Cerebellar nuclear complex (tissue), 1 donor: ENCODE measurements at regions not wholly inside any gene's neighbourhood (a gene's known extent, or its start where the extent isn't known, plus 50 kb on each side); places are given as distances from the start of the nearest gene placed in this dataset.
A peak's percentile ranks its signal among the peaks of the same experiment; 100 is the strongest.
"Not testable (repeated sequence)": the region's sequence is repeated elsewhere in the genome, so short reads cannot be mapped to it uniquely, and the experiment has no call there.

Source experiments
- DNase-seq, 2 experiments: peaks; one replicate each; lab custom pipeline; 2025; lab: John Stamatoyannopoulos, UW

DNA sequence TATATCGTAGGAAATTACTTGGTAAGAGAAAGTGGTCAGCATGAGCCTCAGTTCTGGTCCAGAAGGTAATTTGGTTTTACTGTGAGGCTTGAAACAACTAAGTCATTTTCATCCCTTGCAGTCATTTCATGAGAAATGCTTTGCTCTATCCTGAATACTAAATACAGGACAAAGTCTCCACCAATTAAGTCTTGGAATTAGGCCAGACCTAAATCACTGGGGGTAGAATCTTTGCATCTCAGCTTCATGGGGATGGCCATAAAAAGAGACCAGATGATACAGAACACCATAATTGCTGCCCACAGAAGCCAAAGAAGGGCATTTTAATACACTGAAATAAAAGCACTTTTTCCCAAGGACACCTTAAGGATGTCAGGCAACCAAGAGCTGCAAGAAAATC, 277.9 kb upstream of the DCN start:
- DNase-seq = no peak

DNA sequence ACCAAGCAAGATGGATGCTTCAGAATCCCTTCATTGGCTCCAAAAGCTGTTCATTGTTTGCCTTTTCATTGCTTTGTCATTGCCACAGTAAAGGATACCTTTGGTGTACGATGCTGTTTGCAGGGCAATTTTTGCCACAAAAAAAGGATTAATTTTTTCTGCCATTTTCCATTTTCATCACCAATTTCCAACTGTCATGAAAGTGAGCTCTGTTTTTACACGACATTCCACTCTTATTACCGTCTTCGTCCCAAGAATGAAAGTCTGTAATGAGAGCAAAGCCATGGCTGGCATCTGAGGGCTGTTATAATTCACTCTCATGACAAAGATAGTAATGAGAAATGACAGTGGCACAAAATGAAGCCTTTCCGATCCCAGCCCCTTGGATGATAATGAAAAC, 272.7 kb upstream of the DCN start:
- no peak for DNase-seq

DNA sequence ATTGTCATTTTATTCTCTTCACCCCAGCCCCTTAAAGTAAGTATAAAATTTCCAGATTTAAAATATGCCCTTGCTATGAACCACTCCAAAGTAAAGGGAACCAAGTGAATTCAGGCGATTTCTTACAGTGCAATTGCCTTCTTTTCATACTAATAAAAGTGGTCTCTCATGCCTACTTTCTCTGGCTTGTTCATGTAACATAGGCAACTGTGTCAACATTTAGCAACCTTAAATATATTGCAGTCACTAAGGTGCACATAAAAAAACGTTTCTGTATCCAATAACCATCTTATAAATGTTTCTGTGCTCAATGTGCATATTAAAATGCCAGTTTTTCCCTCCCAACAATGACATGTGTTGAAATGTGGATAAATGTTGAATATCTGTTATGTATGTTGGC, 271.6 kb upstream of the DCN start:
- DNase-seq = no peak

DNA sequence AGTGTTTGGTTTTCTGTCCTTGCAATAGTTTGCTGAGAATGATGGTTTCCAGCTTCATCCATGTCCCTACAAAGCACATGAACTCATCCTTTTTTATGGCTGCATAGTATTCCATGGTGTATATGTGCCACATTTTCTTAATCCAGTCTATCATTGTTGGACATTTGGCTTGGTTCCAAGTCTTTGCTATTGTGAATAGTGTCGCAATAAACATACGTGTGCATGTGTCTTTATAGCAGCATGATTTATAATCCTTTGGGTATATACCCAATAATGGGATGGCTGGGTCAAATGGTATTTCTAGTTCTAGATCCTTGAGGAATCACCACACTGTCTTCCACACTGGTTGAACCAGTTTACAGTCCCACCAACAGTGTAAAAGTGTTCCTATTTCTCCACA, 269.8 kb upstream of the DCN start:
- not testable (repeated sequence) for DNase-seq

DNA sequence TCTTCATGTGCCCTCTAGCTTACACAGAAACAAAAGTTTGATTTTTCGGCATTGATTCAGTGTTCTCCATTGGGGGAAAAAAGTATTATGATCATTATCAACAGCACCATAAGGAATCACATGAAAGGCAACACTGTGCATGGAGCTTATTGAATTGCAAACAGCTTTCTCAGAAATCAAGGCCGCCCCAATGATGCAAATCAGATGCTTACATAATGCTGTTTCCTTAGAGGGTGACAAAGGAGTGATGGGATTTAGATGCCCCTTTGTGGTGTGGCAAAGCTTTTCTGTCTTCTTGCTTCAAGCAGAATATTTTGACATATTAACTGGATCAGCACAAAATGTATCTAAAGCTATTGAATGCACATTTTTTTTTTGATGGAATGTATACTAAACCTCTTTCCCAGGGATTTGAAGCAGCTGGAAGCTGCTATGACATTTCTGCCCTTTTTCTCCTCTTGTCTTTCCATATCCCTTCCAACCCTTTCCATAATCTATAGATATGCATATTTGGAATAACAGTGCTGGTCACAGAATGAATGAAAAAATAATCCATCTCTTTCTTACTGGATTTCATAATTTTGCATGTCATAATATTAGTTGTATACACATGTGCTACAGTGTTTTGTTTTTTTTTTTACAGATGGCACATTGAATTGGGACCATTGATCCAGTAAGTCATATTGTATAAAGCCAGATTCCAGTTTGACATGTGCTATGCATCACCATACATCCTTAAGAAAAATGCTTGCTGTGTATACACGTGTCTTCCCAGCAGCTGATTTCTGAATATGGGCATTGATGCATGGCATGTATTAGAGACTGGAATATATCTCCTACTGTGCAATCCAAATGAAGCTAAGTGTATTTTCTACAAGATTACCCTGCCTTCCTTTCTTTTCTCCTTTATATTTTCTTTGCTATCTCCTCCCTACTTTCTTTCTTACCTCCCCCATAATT, 259.7 kb upstream of the DCN start:
- DNase-seq = no peak

DNA sequence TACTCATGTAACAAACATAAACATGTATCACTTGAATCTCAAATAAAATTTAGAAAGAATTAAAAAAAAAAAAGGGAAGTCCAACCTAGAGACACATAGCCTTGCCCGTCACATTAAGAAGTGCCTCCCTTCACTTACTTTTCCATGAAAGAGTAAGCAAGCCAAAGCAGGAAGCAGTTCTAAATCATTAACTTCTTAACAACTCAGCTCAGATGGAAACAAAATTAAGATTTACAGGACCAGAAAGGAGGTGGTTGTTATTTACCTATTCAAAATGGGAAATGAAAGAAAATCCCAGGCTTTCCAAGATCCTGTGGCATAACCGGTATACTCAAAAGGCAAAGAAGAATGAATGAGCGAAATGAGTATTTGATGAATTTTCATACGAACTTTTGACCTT, 258.6 kb upstream of the DCN start:
- no peak for DNase-seq

DNA sequence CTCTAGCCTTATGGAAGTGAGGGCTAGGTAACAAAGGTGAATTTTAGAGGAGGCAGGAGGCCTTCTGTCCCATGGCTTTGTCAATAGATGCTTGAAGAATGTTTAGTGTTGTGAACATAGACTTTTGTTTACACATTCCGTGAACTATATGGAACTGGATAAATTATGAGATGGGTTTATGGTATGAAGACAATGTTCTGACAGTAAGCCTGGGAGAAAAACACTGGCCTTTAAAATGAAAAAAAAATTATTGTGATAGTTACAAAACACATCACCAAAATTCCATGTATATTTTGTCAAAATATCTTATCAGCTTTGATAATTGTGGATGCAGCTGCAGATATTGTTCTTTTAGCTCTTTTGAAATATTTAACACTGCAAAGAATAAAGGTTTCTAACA, 251.5 kb upstream of the DCN start:
- no peak for DNase-seq

DNA sequence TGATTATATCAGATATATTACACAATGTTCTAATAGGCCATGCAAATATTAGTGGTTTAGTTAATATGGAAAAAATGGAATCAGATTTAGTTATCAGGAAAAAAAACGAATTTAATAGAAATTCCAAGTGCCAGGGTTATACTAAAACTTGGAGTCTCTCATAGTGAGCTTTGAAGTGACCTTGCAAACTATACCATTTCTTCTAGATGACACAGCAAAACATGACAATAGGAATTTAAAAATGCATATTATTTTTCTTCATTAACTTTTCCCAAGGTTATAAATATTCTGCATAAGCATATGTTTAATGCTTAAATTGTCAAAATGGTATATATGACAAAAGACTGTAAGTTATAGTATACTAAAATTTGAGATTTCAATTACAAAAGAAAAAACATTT, 250.1 kb upstream of the DCN start:
- no peak for DNase-seq

DNA sequence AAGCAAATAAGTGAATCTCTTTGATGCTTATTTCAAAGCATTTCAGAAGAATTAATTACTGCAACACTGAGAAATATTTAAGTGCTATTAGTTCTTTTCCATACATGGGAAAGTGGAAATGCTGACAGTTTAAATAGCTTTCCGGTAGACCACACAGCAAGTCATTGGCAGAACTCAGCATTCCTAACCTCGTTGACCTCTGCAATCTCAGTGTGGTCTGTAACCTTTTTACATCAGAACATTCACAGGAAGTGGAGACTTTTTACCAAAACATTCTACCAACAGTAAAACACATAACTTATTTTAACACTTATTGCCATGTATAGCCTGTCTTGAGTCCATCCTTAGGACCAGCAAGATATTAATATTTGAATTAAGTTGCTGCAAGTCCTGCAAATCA, 249.5 kb upstream of the DCN start:
- no peak for DNase-seq

DNA sequence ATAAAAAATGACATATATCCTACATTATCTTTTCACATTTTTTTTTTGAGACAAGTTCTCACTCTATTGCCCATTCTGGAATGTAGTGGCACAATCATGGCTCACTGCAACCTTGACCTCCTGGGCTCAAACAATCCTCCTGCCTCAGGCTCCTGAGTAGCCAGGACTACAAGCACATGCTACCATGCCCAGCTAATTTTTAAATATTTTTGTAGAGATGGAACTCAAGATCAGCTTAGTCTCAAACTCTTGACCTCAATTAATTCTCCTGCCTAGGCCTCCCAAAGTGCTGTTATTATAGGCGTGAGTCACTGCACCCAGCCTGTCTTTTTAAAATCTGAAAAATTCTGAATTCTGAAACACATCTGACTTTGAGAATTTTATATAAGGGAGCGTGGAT, 241.9 kb upstream of the DCN start:
- DNase-seq = no peak

DNA sequence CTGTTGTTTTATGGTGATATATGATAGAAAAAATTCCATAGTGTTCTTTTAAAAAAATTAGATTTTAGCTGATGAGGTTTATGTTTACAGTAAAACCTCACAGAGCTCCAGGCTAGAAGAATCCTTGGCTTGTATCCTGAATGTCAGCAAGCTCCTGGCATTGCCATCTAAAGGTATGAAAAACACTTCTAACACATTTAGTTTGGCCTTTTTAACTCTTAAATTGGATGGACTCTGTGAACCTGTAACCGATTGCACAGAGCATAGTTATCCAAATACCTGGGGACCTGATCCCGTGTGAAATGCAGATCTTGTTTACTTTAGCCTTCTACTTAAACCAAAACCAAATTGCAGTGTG, 241.1 kb upstream of the DCN start:
- peak; percentile 45 to 67 for DNase-seq

DNA sequence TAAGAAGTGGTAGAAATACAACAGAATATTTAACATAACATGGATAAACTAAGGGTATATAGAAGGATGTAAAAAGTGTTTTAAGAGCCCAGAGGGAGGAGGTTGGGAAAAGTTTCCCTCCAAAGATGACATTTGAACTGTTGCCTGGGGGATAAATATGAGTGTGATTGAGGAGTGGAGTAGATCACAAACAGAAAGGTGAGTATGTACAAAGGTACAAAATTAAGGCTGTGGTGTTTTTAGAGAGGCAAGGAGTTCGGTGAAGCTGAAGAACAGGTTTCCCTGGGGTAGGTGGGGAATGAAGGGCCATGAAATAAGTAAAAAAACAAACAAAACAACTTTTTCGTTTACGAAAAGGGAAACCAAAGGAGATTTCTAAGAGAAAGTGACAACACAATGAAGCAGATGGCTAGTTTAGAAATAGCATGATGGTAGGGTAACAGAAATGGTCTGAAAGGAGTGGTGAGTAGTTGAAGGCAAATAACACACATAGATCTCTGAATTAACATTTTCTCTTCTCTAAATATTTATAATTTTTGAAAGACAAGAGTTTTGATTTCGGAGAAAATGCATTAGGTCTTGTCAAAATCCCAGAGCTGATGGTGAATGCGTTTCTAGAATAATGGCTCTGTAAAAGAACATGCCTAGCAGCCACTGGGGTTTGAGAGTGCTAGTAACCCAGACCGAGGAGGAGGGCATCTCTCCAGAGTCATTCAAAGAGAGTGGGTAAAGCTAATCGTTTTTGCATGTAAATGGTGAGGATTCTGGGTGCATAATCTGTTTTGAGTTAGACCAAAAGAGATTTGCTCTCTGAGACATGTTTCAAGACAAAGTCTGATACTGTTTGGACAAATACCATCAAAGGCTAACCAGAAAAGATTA, 240.4 kb upstream of the DCN start:
- DNase-seq = peak; percentile 45 to 66

DNA sequence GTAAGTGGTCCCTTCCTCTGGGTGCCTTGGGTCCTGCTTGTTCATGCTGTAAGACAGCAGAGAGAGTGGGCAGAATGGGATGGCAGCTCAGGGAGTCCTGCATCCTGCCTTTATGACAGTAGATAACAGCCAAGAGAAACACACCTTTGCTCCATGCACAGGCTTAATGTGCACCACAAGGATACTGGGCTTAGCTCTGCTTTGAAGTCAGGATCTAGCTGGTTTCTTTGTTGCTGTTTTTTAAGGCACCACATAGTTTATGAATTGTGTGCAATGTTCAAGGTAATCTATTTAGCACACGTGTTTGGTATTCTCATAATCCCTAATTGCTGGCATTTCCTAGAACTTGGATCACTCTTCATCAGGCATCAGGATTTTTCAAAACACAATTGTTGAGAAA, 239.5 kb upstream of the DCN start:
- DNase-seq = no peak

DNA sequence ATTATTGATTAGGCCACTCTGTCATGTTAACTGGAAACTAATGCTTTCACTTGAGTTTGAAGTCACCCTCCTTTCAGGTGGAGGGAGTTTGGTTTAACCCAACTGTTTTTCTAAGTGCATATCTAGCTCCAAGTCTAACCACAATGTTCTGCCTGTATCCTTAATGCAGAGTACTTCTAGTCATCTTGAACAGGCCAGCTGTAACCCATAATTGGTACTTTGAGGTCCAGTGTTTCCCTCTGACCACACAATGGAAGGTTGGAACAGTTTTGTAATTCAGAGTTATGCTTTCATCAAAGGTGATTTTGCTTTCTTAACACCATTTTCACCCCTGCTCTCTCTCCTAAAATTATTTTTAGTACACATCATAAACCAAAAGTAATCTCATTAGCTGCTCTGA, 237.2 kb upstream of the DCN start:
- DNase-seq = no peak

DNA sequence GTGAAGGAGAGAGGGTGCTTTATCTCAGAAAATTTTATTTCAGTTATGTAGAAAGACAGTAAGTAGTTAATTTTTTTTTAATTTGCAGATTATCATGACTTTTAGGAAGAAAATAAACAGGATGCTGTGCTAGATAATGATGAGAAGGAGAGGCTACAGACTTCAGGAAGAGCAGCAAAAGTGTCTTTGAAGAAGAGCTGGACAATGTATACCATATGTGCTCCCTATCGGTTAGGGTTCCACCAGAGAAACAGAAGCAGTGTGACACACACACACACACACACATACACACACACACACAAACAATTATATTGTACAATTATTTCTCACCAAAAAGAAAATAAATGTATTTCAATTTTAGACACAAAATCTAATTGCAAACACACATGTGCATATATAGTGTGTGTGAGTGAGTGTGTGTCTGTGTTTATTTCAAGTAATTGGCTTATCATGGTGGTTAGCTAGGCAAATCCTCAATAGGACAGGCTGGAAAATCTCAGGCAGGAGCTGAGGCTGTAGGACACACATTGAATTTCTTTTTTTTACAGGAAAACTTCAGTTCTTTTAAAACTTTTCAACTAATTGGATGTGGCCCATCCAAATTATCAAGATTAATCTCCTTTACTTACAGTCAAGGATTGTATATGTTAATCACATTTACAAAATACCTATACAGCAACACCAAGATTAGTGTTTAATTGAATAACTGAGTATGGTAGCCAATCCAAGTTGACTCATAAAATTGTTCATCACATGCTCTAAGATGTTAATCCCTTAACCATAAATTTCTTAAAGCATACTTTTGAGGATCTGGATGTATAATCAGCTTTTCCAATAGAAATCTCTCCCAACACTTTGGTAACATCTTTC, 235.8 kb upstream of the DCN start:
- no peak for DNase-seq

DNA sequence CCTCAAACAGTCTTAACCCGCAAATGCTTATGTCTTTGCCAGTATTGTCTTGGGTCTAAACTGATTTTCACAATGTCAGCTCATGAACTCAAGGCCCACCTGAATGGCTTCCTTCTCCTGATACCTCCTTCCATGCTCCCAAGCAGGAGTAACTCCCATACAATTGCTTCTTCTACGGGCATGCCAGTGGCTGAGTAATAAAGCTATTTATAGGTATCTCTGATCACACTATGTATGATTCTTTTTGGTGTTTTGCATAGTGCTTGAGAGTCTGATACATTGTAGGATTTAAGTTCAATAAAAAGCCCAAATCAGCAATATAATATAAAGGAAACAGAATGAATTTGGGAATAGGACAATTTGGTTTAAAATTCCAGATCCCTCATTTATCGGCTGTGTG, 235.0 kb upstream of the DCN start:
- DNase-seq = no peak

DNA sequence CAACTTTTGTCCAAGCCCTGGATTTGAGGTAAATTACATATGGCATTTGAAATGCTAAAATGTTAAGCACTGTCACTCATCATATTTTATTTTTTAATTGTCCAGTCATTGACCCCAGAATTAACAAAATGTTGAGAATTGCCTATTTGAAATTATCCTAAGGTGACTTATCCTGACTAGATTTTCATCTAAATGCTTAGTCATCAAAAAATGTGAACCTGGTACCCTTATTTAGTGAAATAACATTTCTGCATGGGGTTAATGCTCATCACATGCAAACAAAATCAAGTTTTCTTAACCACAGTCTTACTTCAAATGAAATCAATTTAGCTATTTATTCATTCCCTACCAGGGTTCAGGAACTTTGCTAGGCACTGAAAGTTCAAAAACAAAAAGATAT, 232.0 kb upstream of the DCN start:
- no peak for DNase-seq

DNA sequence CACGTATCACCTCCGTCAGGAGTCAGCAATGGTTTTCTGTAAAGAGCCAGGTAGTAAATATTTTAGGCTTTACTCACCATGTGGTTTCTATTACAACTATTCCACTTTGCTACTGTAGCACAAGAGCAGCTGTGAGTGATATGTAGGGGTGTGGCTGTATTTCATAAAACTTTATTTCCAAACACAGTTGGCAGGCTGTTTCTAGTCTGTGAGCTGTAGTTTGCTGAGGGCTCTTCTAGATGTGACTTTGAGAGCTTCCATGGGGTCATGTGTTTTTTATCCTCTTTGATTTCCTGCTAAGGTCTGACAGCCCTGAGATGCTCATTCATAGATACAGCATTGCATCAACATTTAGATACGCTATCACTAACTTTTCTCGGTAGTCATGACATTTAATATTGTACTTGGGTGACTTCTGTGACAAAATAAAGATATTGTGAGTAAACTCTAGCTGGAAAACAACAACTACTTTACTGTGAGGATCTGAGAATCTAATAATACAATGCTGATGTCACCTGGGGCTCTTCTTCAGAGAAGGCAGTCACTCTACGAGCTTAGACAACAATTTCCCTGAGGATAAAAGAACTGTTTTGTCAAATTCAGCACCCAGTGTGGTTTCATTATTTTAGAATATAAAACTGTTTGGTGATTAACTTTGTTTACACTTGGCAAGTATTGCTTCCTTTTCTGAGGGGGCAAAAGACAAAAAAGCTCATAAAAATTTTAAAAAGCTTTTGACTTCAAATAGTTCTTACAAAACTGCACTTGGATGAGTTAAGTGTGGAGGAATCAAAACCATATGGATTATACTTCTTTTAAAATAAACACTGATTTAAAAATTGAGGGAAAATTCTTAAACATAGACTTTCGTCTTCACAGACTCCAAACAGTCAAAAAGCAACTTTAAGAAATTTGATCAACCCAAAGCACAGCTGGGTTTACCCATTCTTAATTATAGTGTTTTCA, 231.2 kb upstream of the DCN start:
- no peak for DNase-seq

DNA sequence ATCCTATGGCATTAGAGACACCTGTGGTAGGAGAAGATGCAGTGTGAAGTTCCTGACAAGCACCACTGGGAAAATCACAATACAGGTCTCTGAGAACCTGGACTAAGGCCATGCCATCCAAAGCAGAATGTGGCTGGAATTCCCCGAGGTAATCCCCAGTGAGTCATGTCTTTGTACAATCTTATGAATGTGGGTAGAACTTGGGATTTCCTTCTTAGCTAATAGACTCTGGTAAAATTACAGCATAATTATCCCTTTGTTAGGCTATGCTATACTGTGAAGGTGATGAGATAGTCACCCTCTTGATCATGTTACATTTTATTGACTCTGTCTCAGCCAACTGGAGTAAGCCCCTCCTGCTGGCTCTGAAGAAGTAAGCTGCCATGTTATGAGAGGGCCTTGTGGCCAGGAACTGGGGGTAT, 224.3 kb upstream of the DCN start:
- DNase-seq = no peak

DNA sequence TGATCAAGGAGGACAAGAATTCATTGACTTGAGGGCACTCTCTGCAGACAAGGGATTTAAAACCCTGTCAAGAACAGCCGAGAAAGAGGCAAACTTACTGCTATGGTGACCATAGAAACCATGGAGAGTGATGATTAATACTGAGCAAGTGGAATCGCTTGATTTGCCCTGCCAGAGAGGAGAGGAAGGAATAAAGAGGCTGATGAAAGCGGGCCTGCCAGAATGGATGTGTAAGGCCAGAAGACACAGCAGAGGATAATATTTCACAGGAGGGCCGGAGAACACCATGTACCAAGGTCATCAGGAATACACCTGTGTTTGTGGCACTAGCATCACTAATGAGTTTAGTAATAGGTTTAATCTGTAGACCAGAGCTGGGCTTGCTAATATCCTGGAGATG, 221.8 kb upstream of the DCN start:
- DNase-seq = no peak

DNA sequence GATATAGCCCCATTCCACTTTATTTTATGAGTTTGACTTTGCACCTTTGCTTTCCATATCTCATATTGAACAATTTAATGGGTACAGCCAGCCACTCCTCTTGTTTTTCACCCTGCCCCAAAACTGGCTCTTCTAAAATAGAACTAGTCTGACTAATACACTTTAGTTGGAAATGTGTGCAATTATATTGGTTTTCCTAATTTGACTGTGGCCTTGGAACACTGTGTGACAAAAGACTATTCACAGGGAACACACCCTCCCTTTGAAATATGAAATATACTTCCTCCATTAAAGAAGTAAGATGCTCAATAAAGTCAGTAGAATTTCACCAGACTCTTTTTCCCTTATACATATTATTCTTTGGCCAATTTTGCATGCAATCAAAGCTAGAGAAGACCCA, 218.6 kb upstream of the DCN start:
- no peak for DNase-seq
